Stomach smooth muscle (tissue), 2 donors: ENCODE measurements at regions not wholly inside any gene's neighbourhood (a gene's known extent, or its start where the extent isn't known, plus 50 kb on each side); places are given as distances from the start of the nearest gene placed in this dataset.

ENCODE experiments used
- H3K27ac ChIP-seq: one replicate; pipeline ENCODE4 v1.7.0; 2013; ENCODE audit warnings: mild to moderate bottlenecking, low read length, inconsistent platforms
- H3K27me3 ChIP-seq, 2 donors: one replicate each; pipeline ENCODE4 v1.7.0; 2013; ENCODE audit warnings: low read length in 2 of 2; ENCODE audit not compliant: insufficient read depth in 2 of 2, control insufficient read depth in 1 of 2
- H3K36me3 ChIP-seq, 2 donors: one replicate each; pipeline ENCODE4 v1.7.0; 2013; ENCODE audit warnings: low read length in 2 of 2; ENCODE audit not compliant: control insufficient read depth in 2 of 2, insufficient read depth in 2 of 2
- H3K4me1 ChIP-seq: one replicate; pipeline ENCODE4 v1.7.0; 2013; ENCODE audit warnings: low read length; ENCODE audit not compliant: control insufficient read depth, insufficient read depth
- H3K4me3 ChIP-seq, 2 donors: one replicate each; pipeline ENCODE4 v1.7.0; 2013; ENCODE audit warnings: low read length in 2 of 2
- H3K9ac ChIP-seq, 2 donors: one replicate each; pipeline ENCODE4 v1.7.0; 2013; ENCODE audit warnings: low read length in 2 of 2, mild to moderate bottlenecking in 1 of 2
- H3K9me3 ChIP-seq, 2 donors: one replicate each; pipeline ENCODE4 v1.7.0; 2013; ENCODE audit warnings: low read length in 2 of 2; ENCODE audit not compliant: control insufficient read depth in 2 of 2
- donor health status: healthy.
- donor health status: Pancreatic carcinoma.

DNA sequence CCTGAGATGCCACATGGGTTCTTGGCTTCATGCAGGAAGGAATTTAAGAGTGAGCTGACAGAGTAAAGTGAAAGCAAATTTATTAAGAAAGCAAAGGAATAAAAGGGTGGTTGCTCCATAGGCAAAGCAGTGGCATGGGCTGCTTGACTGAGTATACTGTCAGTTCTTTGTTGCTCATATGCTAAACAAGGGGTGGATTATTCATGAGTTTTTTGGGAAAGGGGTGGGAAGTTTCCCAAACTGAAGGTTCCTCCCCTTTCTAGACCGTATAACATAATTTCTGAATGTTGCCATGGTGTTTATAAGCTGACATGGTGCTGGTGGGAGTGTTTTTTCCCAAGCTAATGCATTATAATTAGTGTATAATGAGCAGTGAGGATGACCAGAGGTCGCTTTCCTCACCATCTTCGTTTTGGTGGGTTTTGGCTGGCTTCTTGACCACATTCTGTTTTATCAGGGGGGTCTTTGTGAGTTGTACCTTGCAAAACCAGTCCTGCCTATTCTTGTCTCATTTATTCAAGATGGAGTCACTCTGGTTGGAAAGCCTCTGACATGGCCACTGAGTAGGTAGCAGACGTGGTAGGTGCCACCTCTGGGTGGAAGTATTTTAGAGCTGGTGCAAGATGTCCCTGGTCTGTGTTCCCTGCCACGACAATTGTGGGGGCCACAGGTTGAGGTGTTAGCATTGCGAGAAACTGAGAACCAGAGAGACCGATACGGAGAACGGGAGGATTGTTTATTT lies 107.5 kb upstream of the SDK1 start:
- Histone ChIP-seq H3K9me3 (peaks cover 0 to 5% of the 10 kb centered on the region in 2 donors), H3K36me3 (no peaks in the 10 kb centered on the region), H3K9ac (no peak overlapping the region), H3K4me1 (no peaks in the 10 kb centered on the region), H3K27ac (no peak overlapping the region), H3K4me3 (no peak overlapping the region), H3K27me3 (peaks cover 2 to 3% of the 10 kb centered on the region in 2 donors)

DNA sequence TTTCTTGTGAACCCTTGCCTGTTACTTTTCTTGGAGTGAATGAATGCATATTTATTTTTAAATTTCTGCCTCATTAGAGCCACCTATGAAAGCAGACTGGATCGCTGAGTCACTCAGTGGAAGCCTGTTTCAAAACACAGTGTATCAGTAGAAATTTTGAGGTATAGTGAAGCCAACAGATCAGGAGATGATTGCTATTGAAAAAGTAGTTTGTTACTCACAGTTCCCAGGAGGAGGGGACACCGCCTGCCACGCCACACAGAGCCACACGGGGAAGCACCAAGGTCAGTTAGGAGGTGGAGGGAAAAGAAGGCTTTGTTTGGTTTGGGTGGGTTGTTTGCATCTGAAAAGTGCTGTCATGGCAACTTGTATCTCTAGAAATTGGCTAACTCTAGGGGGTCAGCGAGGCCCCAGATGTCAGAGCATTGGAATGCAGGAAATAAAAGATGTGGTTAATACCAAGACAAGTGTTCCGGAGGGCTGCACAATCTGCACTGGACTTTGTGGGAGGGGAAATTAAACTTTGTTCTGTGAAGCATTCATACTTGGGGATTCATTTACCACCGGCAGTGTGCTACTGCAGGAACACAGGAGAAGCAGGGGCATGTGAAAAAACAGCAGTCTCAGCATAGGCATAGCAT lies 106.4 kb upstream of the SDK1 start:
- Histone ChIP-seq H3K9me3 (peaks cover 0 to 5% of the 10 kb centered on the region in 2 donors), H3K27ac (no peak overlapping the region), H3K4me3 (no peak overlapping the region), H3K36me3 (no peaks in the 10 kb centered on the region), H3K4me1 (no peaks in the 10 kb centered on the region), H3K9ac (no peak overlapping the region), H3K27me3 (peaks cover 0 to 2% of the 10 kb centered on the region in 2 donors)

- H3K36me3 ChIP-seq = no peaks in the 10 kb centered on the region
- no peaks in the 10 kb centered on the region for H3K27me3 ChIP-seq
- H3K27ac ChIP-seq = no peak overlapping the region
- H3K9ac ChIP-seq = no peak overlapping the region
- no peak overlapping the region for H3K4me3 ChIP-seq
- no peaks in the 10 kb centered on the region for H3K4me1 ChIP-seq
- H3K9me3 ChIP-seq = peaks cover 0 to 5% of the 10 kb centered on the region in 2 donors
Observed at GRCh38 chr7:3195160-3195559, 105.9 kb upstream of the SDK1 start.

DNA sequence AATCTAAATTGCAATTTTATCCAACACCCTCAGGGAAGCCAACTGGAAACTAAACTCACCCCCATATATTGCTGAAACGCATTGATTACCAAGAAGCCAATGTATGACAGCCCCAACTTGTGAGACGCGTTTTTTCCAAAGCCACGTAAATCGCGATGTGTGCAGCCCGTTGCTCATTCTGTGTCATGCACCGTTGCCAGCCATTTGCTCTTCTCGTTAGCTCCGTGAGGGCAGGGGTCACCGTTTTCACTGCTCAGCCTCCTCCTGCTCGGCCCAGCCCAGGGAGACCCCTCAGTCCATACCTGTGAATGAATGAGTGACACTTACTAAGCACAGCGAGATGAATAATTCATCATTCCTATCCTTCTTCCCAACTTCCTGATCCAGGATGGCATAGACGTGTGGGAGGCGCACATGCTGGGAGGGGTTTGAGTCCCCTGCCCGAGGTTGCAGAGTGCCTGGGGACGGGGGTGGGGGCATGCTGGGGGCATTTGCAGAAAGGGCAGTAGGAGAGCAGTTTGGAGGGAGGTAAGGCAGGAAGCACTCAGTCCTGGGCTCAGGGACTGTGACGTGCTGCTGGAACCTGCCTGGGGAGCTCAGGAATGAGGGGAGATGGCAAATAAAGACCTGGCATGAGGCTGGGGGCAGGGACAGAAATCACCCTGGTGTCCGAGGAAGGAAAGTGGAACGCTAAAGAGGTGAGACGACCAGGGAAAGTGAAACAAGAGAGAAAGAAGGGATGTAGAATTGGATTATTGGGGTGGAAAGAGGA lies 104.2 kb upstream of the SDK1 start:
- Histone ChIP-seq H3K4me3 (no peak overlapping the region), H3K9ac (no peak overlapping the region), H3K27ac (no peak overlapping the region)

DNA sequence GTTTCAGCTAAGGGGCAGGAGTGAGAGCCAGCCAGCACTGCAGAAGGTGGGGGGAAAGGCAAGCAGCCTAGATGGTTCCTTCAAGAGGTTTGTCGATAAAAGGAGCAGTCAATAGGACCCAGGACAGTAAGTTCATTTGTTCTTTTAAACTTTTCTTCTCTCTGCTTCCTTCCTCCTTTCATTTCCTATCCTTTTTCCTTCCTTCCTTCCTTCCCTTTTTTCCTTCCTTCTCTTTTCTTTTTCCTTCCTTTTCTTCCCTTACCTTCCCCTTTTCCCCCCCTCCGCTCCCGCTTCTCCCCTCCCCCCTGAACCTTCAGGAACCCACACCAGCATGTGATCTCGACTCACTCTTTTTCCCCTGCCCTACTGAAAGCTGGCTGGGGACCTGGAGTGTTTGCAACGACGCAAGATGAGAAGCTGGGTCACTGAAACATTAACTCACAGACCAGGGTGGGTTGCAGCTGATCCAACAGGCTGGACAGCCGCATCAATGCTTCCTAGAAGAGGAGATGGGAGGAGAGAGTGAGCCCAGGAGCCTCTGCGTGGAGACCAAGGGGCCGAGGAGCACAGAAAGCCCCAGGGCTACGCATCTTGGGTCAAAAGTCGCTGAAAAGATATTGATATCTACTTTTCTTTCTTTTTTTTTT lies 103.4 kb upstream of the SDK1 start:
- Histone ChIP-seq H3K4me1 (no peaks in the 10 kb centered on the region), H3K4me3 (no peak overlapping the region), H3K9ac (no peak overlapping the region), H3K27me3 (no peaks in the 10 kb centered on the region), H3K9me3 (peaks cover 0 to 5% of the 10 kb centered on the region in 2 donors), H3K36me3 (no peaks in the 10 kb centered on the region), H3K27ac (no peak overlapping the region)

More for the DNA sequence above, 104.2 kb upstream of the SDK1 start:
- no peaks in the 10 kb centered on the region for H3K4me1 ChIP-seq
- no peaks in the 10 kb centered on the region for H3K36me3 ChIP-seq
- H3K9me3 ChIP-seq = peaks cover 0 to 5% of the 10 kb centered on the region in 2 donors
- no peaks in the 10 kb centered on the region for H3K27me3 ChIP-seq

DNA sequence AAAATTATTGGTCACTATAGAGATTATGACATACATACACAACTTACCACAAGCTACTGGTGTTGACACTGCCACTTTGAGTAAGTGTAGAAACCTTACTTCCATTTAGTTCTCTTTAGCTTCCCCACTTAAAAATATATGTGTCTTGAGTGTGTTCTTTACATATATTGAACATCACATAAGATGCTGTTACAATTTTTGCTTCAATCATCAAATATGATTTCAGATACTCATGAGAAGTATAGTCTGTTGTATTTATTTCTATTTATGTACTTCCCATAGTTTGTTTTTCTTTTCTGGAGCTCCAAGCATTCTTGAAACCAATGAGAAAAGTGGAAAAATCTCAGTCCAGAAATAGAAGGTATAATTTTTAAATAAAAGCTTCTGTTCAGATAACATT lies 102.7 kb upstream of the SDK1 start:
- Histone ChIP-seq H3K27me3 (no peaks in the 10 kb centered on the region), H3K9me3 (peaks cover 0 to 5% of the 10 kb centered on the region in 2 donors), H3K4me3 (no peak overlapping the region), H3K9ac (no peak overlapping the region), H3K36me3 (no peaks in the 10 kb centered on the region), H3K4me1 (no peaks in the 10 kb centered on the region), H3K27ac (no peak overlapping the region)

DNA sequence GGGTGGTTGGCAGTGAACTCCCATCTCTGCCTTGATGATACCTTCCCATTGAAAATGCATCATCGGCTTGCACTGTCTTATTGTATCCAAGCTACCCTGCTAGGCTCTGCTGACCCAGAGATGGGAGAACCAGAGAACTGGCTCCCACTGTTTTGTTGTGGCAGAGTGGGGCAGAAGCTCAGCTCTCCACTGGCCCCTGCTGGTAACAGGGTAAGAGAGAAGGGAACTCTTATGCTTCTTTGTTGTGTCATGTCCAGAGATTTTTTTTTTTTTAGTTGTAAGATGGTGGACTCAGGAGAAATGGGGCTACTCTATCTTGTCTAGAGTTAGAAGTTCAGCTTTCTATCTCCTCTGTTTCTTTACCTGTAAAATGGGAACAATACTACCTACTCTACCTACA lies 100.5 kb upstream of the SDK1 start:
- Histone ChIP-seq H3K4me1 (no peaks in the 10 kb centered on the region), H3K27ac (no peak overlapping the region), H3K36me3 (no peaks in the 10 kb centered on the region), H3K27me3 (no peaks in the 10 kb centered on the region), H3K9ac (no peak overlapping the region), H3K4me3 (no peak overlapping the region), H3K9me3 (no peaks in the 10 kb centered on the region)

DNA sequence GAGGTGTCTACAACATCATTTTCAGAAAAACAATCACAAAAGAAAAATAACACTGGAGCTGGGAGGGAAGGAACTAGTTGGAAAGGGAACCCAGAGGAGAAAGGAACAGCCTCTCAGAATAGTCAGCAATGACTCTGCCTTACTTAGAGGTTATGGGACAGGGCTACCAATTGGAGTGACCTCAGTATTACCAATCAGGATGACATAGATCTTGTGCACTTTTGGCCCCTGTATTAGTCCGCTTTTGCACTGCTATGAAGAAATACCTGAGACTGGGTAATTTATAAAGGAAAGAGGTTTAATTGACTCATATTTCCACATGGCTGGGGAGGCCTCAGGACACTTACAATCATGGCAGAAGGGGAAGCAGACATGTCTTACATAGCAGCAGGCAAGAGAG lies 99.7 kb upstream of the SDK1 start:
- Histone ChIP-seq H3K36me3 (no peaks in the 10 kb centered on the region), H3K4me1 (no peaks in the 10 kb centered on the region), H3K27ac (no peak overlapping the region), H3K4me3 (no peak overlapping the region), H3K27me3 (no peaks in the 10 kb centered on the region), H3K9ac (no peak overlapping the region), H3K9me3 (no peaks in the 10 kb centered on the region)

DNA sequence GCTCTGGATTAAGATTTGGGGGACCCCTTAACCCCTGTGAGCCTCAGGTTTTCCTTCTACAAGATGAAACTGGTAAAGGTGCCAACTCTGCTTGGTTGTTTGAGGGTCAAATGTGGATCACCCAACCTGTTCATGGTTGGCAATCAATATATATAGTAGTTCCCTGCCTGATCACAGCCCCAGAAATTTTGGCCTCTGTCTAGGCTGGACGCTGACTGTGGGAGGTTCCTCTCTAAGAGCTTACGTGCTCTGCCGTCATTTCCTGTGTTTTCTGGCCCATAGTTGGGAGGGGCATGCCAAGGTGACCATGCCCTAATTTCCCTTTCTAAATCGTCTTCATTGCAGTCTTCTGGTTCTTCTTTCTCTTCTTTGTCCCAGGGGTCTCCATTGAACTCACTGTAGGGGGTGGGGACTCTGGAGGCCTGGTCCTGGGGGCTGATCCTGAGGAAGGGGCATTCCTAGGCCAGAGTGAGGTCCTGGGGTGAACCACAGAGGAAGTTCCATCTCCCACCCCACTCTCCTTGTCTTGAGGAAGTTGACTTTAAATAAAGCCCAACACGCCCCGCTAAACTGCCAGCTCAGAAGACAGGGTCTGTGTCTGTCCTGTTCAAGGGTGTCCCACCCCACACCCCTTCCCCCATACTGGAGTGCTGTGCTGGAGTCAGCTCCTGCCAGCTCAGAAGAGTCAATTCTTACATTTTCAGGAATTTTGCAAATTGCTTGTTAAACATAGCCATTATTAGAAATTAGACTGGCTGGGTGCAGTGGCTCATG lies 98.9 kb upstream of the SDK1 start:
- H3K4me1 ChIP-seq = no peaks in the 10 kb centered on the region
- H3K36me3 ChIP-seq = no peaks in the 10 kb centered on the region
- no peak overlapping the region for H3K4me3 ChIP-seq
- no peak overlapping the region for H3K9ac ChIP-seq
- no peaks in the 10 kb centered on the region for H3K27me3 ChIP-seq
- H3K27ac ChIP-seq = no peak overlapping the region
- no peaks in the 10 kb centered on the region for H3K9me3 ChIP-seq

- Histone ChIP-seq H3K36me3 (no peaks in the 10 kb centered on the region), H3K4me1 (no peaks in the 10 kb centered on the region), H3K9me3 (no peaks in the 10 kb centered on the region), H3K27me3 (peaks cover 0 to 2% of the 10 kb centered on the region in 2 donors), H3K9ac (no peak overlapping the region), H3K27ac (no peak overlapping the region), H3K4me3 (no peak overlapping the region)
Observed at GRCh38 chr7:3204526-3204925, 96.5 kb upstream of the SDK1 start.
